Suprapubic skin (tissue), 4 donors: ENCODE measurements at regions not wholly inside any gene's neighbourhood (a gene's known extent, or its start where the extent isn't known, plus 50 kb on each side); places are given as distances from the start of the nearest gene placed in this dataset.

Experiments
- EP300 ChIP-seq: sonication (generic); formaldehyde crosslinking; IDR thresholded peaks from one replicate; pipeline ENCODE4 v1.6.1; 2017; ENCODE audit warnings: antibody characterized with exemption
- POLR2A ChIP-seq, 2 donors: fragments of 450-650 bp; IDR thresholded peaks; one replicate each; pipeline ENCODE4 v1.6.1; 2017; ENCODE audit warnings: antibody characterized with exemption in 2 of 2, mild to moderate bottlenecking in 2 of 2, moderate library complexity in 2 of 2
- POLR2AphosphoS5 ChIP-seq, 3 donors: sonication (generic); formaldehyde crosslinking; IDR thresholded peaks; one replicate each; pipeline ENCODE4 v1.6.1; 2017; ENCODE audit warnings: antibody characterized with exemption in 3 of 3
- TF ChIP-seq, protein P1 (sequence below), 2 donors: fragments of 200-600 bp in 1 of 2; fragments of 450-650 bp in 1 of 2; sonication (generic) in 1 of 2; IDR thresholded peaks; one replicate each; pipeline ENCODE4 v1.5.1; 2016 to 2019; ENCODE audit warnings: antibody characterized with exemption in 2 of 2, mild to moderate bottlenecking in 1 of 2, moderate library complexity in 1 of 2

DNA sequence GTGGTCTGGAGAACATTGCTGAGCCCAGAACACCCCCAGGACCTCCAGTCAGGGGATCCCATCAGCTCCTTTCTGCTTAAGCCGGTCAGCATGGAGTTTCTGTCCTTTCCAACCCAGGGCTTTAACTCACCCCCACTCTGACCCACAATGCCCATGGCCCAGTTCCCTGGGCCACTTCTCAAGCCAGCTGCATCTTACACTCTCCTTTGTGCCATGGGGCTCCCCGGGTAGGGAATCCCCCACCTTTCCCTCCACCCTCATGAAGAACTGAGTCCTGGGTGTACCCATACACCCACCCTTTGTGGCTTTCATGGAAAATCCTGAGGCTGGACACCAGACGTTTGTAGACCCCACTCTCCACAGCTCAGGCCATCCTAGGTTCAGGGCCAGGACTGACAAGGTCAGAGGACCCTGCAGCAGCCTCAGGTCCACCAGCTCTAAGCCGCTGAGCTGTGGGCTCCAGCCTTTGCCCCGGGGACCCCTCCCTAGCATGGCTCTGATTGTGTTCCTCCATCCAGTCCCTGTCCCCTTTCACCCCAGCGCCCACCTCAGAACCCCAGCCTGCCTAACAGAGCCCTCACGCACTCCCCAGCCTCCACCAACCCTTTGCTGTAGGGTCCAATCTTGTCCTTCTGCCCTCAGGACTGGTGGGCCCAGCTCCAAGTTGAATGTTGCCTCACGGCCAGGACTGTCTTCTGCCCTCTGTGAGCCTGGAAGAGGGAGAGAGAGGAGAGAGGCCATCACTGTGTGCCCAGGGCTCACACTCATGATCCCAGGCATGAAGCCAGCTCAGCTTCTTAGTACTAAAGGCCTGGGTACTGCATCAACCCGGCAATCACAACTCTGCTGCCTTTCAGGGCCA lies 394.8 kb downstream of the MATN1 start:
- TF ChIP-seq, protein P1, sequence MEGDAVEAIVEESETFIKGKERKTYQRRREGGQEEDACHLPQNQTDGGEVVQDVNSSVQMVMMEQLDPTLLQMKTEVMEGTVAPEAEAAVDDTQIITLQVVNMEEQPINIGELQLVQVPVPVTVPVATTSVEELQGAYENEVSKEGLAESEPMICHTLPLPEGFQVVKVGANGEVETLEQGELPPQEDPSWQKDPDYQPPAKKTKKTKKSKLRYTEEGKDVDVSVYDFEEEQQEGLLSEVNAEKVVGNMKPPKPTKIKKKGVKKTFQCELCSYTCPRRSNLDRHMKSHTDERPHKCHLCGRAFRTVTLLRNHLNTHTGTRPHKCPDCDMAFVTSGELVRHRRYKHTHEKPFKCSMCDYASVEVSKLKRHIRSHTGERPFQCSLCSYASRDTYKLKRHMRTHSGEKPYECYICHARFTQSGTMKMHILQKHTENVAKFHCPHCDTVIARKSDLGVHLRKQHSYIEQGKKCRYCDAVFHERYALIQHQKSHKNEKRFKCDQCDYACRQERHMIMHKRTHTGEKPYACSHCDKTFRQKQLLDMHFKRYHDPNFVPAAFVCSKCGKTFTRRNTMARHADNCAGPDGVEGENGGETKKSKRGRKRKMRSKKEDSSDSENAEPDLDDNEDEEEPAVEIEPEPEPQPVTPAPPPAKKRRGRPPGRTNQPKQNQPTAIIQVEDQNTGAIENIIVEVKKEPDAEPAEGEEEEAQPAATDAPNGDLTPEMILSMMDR (IDR thresholded peaks at IDR 0.05), result no peak
- TF ChIP-seq POLR2AphosphoS5 (IDR thresholded peaks at IDR 0.05), result no peak
- no peak for TF ChIP-seq POLR2A (IDR thresholded peaks at IDR 0.05)
- no peak for TF ChIP-seq EP300
